ENCODE measurements at regions not wholly inside any gene's neighbourhood (a gene's known extent, or its start where the extent isn't known, plus 50 kb on each side); places are given as distances from the start of the nearest gene placed in this dataset.

DNA sequence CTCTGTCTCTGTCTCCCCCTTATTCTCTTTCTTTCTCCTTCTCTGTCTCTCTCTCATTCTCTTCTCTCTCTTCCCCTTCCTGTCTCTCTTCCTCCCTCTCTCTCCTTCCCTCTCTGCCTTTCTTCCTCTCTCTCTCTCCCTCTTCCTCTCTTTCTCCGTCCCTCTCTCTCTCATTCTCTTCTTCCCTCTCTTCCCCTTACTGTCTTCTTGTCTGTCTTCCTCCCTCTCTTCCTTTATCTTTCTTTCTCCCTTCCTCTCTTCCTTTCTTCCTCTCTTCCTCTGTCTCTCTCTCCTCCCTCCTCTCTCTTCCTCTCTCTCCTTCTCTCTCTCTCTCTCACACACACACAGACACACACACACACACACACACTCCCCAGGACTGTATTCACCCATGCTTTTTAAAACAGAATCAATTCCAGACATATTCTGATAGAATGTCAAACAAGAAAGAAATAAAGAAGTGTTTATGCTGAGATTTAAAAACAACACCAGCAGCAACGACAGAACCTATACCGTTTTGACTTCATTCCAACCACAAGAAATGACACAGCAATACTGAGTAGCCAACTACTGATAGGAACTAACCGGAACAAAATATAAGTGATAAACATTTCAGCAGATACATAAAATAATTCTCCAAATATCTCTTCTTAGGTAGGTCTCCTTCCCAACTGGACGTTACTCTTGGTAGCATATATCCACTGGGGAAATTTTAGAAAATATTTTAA is 296.7 kb downstream of the ASMT start:
- TF ChIP-seq, protein P1, sequence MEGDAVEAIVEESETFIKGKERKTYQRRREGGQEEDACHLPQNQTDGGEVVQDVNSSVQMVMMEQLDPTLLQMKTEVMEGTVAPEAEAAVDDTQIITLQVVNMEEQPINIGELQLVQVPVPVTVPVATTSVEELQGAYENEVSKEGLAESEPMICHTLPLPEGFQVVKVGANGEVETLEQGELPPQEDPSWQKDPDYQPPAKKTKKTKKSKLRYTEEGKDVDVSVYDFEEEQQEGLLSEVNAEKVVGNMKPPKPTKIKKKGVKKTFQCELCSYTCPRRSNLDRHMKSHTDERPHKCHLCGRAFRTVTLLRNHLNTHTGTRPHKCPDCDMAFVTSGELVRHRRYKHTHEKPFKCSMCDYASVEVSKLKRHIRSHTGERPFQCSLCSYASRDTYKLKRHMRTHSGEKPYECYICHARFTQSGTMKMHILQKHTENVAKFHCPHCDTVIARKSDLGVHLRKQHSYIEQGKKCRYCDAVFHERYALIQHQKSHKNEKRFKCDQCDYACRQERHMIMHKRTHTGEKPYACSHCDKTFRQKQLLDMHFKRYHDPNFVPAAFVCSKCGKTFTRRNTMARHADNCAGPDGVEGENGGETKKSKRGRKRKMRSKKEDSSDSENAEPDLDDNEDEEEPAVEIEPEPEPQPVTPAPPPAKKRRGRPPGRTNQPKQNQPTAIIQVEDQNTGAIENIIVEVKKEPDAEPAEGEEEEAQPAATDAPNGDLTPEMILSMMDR (IDR thresholded peaks at IDR 0.05): no peak
- TF ChIP-seq EZH2 (IDR thresholded peaks at IDR 0.05; ENCODE audit: borderline replicate concordance, insufficient read depth, low read depth, low read length, poor library complexity, severe bottlenecking): no peak
